ENCODE measurements at regions not wholly inside any gene's neighbourhood (a gene's known extent, or its start where the extent isn't known, plus 50 kb on each side); places are given as distances from the start of the nearest gene placed in this dataset.

DNA sequence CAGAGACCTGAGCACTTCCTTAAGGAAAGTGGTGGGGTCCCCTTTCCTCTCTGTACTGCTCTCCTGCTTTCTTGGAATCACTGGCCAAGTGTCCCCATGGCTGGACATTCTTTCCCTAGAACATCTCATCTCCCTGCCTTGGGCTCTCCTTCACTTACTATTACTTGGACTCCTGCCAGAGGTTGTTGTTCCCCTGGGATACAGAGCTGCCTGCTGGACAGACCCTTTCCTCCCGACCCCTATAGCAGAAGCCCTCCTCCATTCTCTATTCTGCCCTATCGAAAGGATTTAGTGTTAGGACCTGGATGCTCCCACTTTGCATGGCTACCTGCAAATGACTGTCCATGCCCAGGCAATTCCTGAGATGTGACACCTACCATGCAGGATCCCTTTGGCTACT, 164.3 kb upstream of the PODXL start:
- no peaks in the 10 kb centered on the region for H4K20me1 ChIP-seq (ENCODE audit: low read depth)
- H3K9me3 ChIP-seq (ENCODE audit: low read depth): no peaks in the 10 kb centered on the region
- Mint-ChIP-seq H3K27me3 (ENCODE audit: insufficient read depth, low read depth) (no peaks in the 10 kb centered on the region), H3K36me3 (no peaks in the 10 kb centered on the region), H3K4me3 (no peak overlapping the region), H3K9me3 (no peaks in the 10 kb centered on the region), H3K4me1 (peaks cover 15% of the 10 kb centered on the region), H3K27ac (no peak overlapping the region)
- H2AFZ ChIP-seq (replicated peaks): no peak overlapping the region
- H3K4me2 ChIP-seq: no peak overlapping the region
- H3K36me3 ChIP-seq: no peaks in the 10 kb centered on the region
- H3K79me2 ChIP-seq (ENCODE audit: low read depth): no peaks in the 10 kb centered on the region
- no peak overlapping the region for H3K27ac ChIP-seq
- no peaks in the 10 kb centered on the region for H3F3A ChIP-seq (ENCODE audit: low read depth)
- H3K27me3 ChIP-seq: no peaks in the 10 kb centered on the region
- H3K4me3 ChIP-seq: no peak overlapping the region
- TF ChIP-seq, protein P1, sequence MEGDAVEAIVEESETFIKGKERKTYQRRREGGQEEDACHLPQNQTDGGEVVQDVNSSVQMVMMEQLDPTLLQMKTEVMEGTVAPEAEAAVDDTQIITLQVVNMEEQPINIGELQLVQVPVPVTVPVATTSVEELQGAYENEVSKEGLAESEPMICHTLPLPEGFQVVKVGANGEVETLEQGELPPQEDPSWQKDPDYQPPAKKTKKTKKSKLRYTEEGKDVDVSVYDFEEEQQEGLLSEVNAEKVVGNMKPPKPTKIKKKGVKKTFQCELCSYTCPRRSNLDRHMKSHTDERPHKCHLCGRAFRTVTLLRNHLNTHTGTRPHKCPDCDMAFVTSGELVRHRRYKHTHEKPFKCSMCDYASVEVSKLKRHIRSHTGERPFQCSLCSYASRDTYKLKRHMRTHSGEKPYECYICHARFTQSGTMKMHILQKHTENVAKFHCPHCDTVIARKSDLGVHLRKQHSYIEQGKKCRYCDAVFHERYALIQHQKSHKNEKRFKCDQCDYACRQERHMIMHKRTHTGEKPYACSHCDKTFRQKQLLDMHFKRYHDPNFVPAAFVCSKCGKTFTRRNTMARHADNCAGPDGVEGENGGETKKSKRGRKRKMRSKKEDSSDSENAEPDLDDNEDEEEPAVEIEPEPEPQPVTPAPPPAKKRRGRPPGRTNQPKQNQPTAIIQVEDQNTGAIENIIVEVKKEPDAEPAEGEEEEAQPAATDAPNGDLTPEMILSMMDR (IDR thresholded peaks at IDR 0.05): no peak
- TF ChIP-seq EZH2 (IDR thresholded peaks at IDR 0.05) (no peak), EZH2phosphoT487 (IDR thresholded peaks at IDR 0.05) (no peak)
- no peak overlapping the region for H3K9ac ChIP-seq
- H3K4me1 ChIP-seq: no peaks in the 10 kb centered on the region
- DNase-seq (ENCODE audit: low spot score): no peak

DNA sequence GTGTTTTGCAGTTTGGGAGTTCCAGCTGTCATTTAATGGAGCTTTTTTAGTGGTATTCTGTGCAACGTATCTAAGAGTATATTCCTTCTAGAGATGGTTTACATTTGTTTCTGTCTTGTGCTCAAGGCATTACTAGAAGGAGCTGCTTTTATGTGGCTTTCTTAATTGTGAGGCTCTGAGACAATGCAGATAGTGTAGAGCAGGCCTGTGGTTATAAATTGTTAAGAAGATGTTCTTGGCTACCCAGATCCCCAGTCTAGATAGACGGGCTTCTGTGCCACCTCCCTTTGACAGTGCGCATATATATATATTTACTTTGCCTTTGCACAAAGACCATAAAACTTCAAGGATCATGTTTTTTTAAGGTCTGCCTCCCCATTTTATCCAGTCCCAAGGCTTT, 160.8 kb upstream of the PODXL start:
- TF ChIP-seq EZH2phosphoT487 (IDR thresholded peaks at IDR 0.05) (no peak), EZH2 (IDR thresholded peaks at IDR 0.05) (no peak)
- TF ChIP-seq, protein P1 (IDR thresholded peaks at IDR 0.05): no peak
- H4K20me1 ChIP-seq (ENCODE audit: low read depth): no peaks in the 10 kb centered on the region
- Mint-ChIP-seq H3K27me3 (ENCODE audit: insufficient read depth, low read depth) (no peaks in the 10 kb centered on the region), H3K4me3 (no peak overlapping the region), H3K36me3 (no peaks in the 10 kb centered on the region), H3K9me3 (no peaks in the 10 kb centered on the region), H3K27ac (no peak overlapping the region), H3K4me1 (peaks cover 4% of the 10 kb centered on the region)
- no peaks in the 10 kb centered on the region for H3K4me1 ChIP-seq
- H3K9me3 ChIP-seq (ENCODE audit: low read depth): no peaks in the 10 kb centered on the region
- H3K4me3 ChIP-seq: no peak overlapping the region
- no peak overlapping the region for H3K9ac ChIP-seq
- H3K79me2 ChIP-seq (ENCODE audit: low read depth): no peaks in the 10 kb centered on the region
- no peak for DNase-seq (ENCODE audit: low spot score)
- no peaks in the 10 kb centered on the region for H3F3A ChIP-seq (ENCODE audit: low read depth)
- H3K27me3 ChIP-seq: no peaks in the 10 kb centered on the region
- H3K36me3 ChIP-seq: no peaks in the 10 kb centered on the region
- H2AFZ ChIP-seq (replicated peaks): no peak overlapping the region
- no peak overlapping the region for H3K4me2 ChIP-seq
- no peak overlapping the region for H3K27ac ChIP-seq

DNA sequence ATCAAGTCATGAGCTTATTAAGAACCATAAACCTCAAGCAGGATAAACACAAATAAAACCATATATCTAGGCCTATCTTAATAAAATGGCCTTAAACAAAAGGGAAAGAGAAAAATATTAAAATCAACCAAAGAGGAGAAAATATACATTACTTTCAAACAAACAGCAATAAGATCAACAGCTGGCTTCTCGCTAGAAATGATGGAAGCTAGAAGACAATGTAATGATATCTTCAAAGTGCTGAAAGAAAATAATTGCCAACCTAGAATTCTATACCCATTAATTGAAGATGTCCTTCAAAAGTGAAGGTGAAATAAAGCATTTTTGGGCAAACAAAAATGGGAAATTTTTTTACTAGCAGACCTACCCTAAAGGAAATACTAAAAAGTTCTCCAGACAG, 142.9 kb upstream of the PODXL start:
- Mint-ChIP-seq H3K9me3 (peaks cover 3% of the 10 kb centered on the region), H3K27ac (no peak overlapping the region), H3K36me3 (no peaks in the 10 kb centered on the region), H3K27me3 (ENCODE audit: insufficient read depth, low read depth) (no peaks in the 10 kb centered on the region), H3K4me1 (no peaks in the 10 kb centered on the region), H3K4me3 (no peak overlapping the region)
- Histone ChIP-seq H3K9ac (no peak overlapping the region), H3K27ac (no peak overlapping the region), H2AFZ (replicated peaks) (no peak overlapping the region), H3K4me2 (no peak overlapping the region), H3K9me3 (ENCODE audit: low read depth) (no peaks in the 10 kb centered on the region), H4K20me1 (ENCODE audit: low read depth) (no peaks in the 10 kb centered on the region), H3K79me2 (ENCODE audit: low read depth) (no peaks in the 10 kb centered on the region), H3K36me3 (no peaks in the 10 kb centered on the region), H3K4me3 (no peak overlapping the region), H3K27me3 (no peaks in the 10 kb centered on the region), H3F3A (ENCODE audit: low read depth) (no peaks in the 10 kb centered on the region), H3K4me1 (no peaks in the 10 kb centered on the region)
- TF ChIP-seq EZH2 (IDR thresholded peaks at IDR 0.05): no peak
- TF ChIP-seq EZH2phosphoT487 (IDR thresholded peaks at IDR 0.05): no peak
- TF ChIP-seq, protein P1 (IDR thresholded peaks at IDR 0.05): no peak
- no peak for DNase-seq (ENCODE audit: low spot score)
